ENCODE measurements at regions not wholly inside any gene's neighbourhood (a gene's known extent, or its start where the extent isn't known, plus 50 kb on each side); places are given as distances from the start of the nearest gene placed in this dataset.

GRCh38 chr15:46039703-46040102, 404.9 kb downstream of the SQOR start:
- Histone ChIP-seq H3F3A (ENCODE audit: insufficient read depth, low read length) (no peaks in the 10 kb centered on the region), H3K4me2 (ENCODE audit: low read length) (no peak overlapping the region), H3K36me3 (ENCODE audit: insufficient read depth, low read length) (no peaks in the 10 kb centered on the region), H3K4me1 (ENCODE audit: insufficient read depth, low read length, severe bottlenecking) (no peaks in the 10 kb centered on the region), H3K4me3 (ENCODE audit: low read depth, low read length, poor library complexity, severe bottlenecking) (no peak overlapping the region), H3K9ac (ENCODE audit: low read length) (no peak overlapping the region), H2AFZ (ENCODE audit: low read length) (no peak overlapping the region), H3K79me2 (ENCODE audit: insufficient read depth, low read length) (no peaks in the 10 kb centered on the region), H3K27ac (ENCODE audit: low read depth, low read length, poor library complexity, severe bottlenecking) (no peak overlapping the region), H4K20me1 (ENCODE audit: insufficient read depth, low read length) (no peaks in the 10 kb centered on the region), H3K9me3 (ENCODE audit: low read length) (no peaks in the 10 kb centered on the region), H3K27me3 (ENCODE audit: insufficient read depth, low read length) (no peaks in the 10 kb centered on the region), H3K9me2 (ENCODE audit: low read depth, low read length) (no peaks in the 10 kb centered on the region)
- no peak for TF ChIP-seq EZH2 (IDR thresholded peaks at IDR 0.05; ENCODE audit: borderline replicate concordance, low read length)
- TF ChIP-seq, protein P1, sequence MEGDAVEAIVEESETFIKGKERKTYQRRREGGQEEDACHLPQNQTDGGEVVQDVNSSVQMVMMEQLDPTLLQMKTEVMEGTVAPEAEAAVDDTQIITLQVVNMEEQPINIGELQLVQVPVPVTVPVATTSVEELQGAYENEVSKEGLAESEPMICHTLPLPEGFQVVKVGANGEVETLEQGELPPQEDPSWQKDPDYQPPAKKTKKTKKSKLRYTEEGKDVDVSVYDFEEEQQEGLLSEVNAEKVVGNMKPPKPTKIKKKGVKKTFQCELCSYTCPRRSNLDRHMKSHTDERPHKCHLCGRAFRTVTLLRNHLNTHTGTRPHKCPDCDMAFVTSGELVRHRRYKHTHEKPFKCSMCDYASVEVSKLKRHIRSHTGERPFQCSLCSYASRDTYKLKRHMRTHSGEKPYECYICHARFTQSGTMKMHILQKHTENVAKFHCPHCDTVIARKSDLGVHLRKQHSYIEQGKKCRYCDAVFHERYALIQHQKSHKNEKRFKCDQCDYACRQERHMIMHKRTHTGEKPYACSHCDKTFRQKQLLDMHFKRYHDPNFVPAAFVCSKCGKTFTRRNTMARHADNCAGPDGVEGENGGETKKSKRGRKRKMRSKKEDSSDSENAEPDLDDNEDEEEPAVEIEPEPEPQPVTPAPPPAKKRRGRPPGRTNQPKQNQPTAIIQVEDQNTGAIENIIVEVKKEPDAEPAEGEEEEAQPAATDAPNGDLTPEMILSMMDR (IDR thresholded peaks at IDR 0.05; ENCODE audit: low read length) = no peak

GRCh38 chr15:46041905-46042304, 407.1 kb downstream of the SQOR start:
- Histone ChIP-seq H3K4me2 (ENCODE audit: low read length) (no peak overlapping the region), H3K27ac (ENCODE audit: low read depth, low read length, poor library complexity, severe bottlenecking) (no peak overlapping the region), H3K9me2 (ENCODE audit: low read depth, low read length) (no peaks in the 10 kb centered on the region), H3K4me3 (ENCODE audit: low read depth, low read length, poor library complexity, severe bottlenecking) (no peak overlapping the region), H3K79me2 (ENCODE audit: insufficient read depth, low read length) (no peaks in the 10 kb centered on the region), H4K20me1 (ENCODE audit: insufficient read depth, low read length) (no peaks in the 10 kb centered on the region), H3K36me3 (ENCODE audit: insufficient read depth, low read length) (no peaks in the 10 kb centered on the region), H3K9me3 (ENCODE audit: low read length) (no peaks in the 10 kb centered on the region), H3K9ac (ENCODE audit: low read length) (no peak overlapping the region), H3K27me3 (ENCODE audit: insufficient read depth, low read length) (no peaks in the 10 kb centered on the region), H3K4me1 (ENCODE audit: insufficient read depth, low read length, severe bottlenecking) (no peaks in the 10 kb centered on the region), H3F3A (ENCODE audit: insufficient read depth, low read length) (no peaks in the 10 kb centered on the region), H2AFZ (ENCODE audit: low read length) (no peak overlapping the region)
- TF ChIP-seq, protein P1 (IDR thresholded peaks at IDR 0.05; ENCODE audit: low read length) = no peak
- TF ChIP-seq EZH2 (IDR thresholded peaks at IDR 0.05; ENCODE audit: borderline replicate concordance, low read length) = no peak

DNA sequence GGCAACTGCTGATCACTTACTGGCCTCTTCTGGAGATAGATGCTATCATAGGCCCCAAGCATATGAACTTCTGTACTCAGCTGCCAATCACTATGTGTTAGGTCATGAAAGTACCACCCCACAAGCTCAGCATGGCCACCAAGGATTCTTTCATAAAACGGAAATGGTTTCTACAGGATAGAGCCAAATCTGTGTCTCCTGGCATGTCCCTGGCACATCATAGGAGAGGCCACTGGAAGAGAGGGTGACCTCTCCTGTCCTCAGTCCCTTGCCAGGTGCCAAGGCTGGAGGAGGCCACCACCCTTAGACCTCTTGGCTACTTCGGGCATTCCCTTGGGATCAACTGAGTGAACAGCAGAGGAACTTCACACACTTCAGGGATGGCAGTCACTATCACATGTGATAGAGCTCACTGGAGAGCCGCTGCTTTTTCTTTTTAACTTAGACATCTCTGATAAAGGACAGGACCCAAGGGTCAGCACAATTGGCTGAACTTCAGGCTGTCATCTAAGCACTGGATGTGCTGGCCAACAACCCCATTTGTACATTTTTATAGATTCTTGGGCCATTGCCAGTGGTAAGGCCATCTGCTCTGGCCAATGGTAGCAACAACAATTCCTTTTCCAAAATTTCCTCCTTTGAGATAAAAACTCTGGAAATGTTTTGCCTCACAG, 425.2 kb downstream of the SQOR start:
- no peak overlapping the region for H3K4me2 ChIP-seq (ENCODE audit: low read length)
- TF ChIP-seq, protein P1 (IDR thresholded peaks at IDR 0.05; ENCODE audit: low read length) = no peak
- no peak for TF ChIP-seq EZH2 (IDR thresholded peaks at IDR 0.05; ENCODE audit: borderline replicate concordance, low read length)
- no peaks in the 10 kb centered on the region for H3K4me1 ChIP-seq (ENCODE audit: insufficient read depth, low read length, severe bottlenecking)
- H4K20me1 ChIP-seq (ENCODE audit: insufficient read depth, low read length) = no peaks in the 10 kb centered on the region
- H3K9ac ChIP-seq (ENCODE audit: low read length) = no peak overlapping the region
- no peaks in the 10 kb centered on the region for H3K36me3 ChIP-seq (ENCODE audit: insufficient read depth, low read length)
- H3K27ac ChIP-seq (ENCODE audit: low read depth, low read length, poor library complexity, severe bottlenecking) = no peak overlapping the region
- H2AFZ ChIP-seq (ENCODE audit: low read length) = no peak overlapping the region
- no peaks in the 10 kb centered on the region for H3K27me3 ChIP-seq (ENCODE audit: insufficient read depth, low read length)
- H3K9me2 ChIP-seq (ENCODE audit: low read depth, low read length) = no peaks in the 10 kb centered on the region
- H3K79me2 ChIP-seq (ENCODE audit: insufficient read depth, low read length) = no peaks in the 10 kb centered on the region
- no peak overlapping the region for H3K4me3 ChIP-seq (ENCODE audit: low read depth, low read length, poor library complexity, severe bottlenecking)
- no peaks in the 10 kb centered on the region for H3K9me3 ChIP-seq (ENCODE audit: low read length)
- H3F3A ChIP-seq (ENCODE audit: insufficient read depth, low read length) = no peaks in the 10 kb centered on the region
